ENCODE measurements at regions not wholly inside any gene's neighbourhood (a gene's known extent, or its start where the extent isn't known, plus 50 kb on each side); places are given as distances from the start of the nearest gene placed in this dataset.

GRCh38 chr3:153714016-153714415, 407.2 kb upstream of the ARHGEF26 start:
- TF ChIP-seq CTCF (IDR thresholded peaks at IDR 0.05) (no peak), POLR2A (IDR thresholded peaks at IDR 0.05) (no peak)

All from breast epithelium (tissue), 3 donors.